DND-41 (cell line): ENCODE measurements at regions not wholly inside any gene's neighbourhood (a gene's known extent, or its start where the extent isn't known, plus 50 kb on each side); places are given as distances from the start of the nearest gene placed in this dataset.

Experiments used
- ATAC-seq: fragments of 200-7000 bp; cut with Tn5 transposase; 3 replicates; pipeline ENCODE4 v1.9.1; 2021; ENCODE audit warnings: low read depth; ENCODE audit not compliant: insufficient read depth
- DNase-seq: peaks from one replicate; pipeline ENCODE4 v3.0.0-alpha.2; 2020
- H2AFZ ChIP-seq: 2 replicates; pipeline ENCODE4 v1.6.0; 2012; ENCODE audit warnings: low read depth, low read length
- H3K27ac ChIP-seq: 2 replicates; pipeline ENCODE4 v1.5.1; 2012; ENCODE audit warnings: low read length, inconsistent platforms
- H3K27me3 ChIP-seq: fragments of 200-600 bp; sonication (generic); 2 replicates; pipeline ENCODE4 v1.6.0; 2012; ENCODE audit warnings: low read length, mild to moderate bottlenecking, inconsistent platforms; ENCODE audit not compliant: insufficient read depth, poor library complexity
- H3K36me3 ChIP-seq: 2 replicates; pipeline ENCODE4 v1.5.1; 2012; ENCODE audit warnings: low read length, inconsistent platforms; ENCODE audit not compliant: insufficient read depth
- H3K4me1 ChIP-seq: 2 replicates; pipeline ENCODE4 v1.5.1; 2012; ENCODE audit warnings: mild to moderate bottlenecking, low read length; ENCODE audit not compliant: insufficient read depth
- H3K4me2 ChIP-seq: 2 replicates; pipeline ENCODE4 v1.6.0; 2012; ENCODE audit warnings: mild to moderate bottlenecking, moderate library complexity, low read length, inconsistent platforms; ENCODE audit not compliant: insufficient read depth
- H3K4me3 ChIP-seq, 2 experiments: fragments of 200-600 bp in 1 of 2; shearing (Covaris generic) in 1 of 2; 2 replicates each; pipeline ENCODE4 v1.5.1; 2012 to 2016; ENCODE audit warnings: inconsistent platforms in 2 of 2, low read length in 2 of 2, mild to moderate bottlenecking in 2 of 2, low read depth in 1 of 2, moderate library complexity in 1 of 2
- H3K79me2 ChIP-seq: 2 replicates; pipeline ENCODE4 v1.6.0; 2012; ENCODE audit warnings: low read length, inconsistent platforms; ENCODE audit not compliant: insufficient read depth
- H3K9ac ChIP-seq: 2 replicates; pipeline ENCODE4 v1.6.0; 2012; ENCODE audit warnings: low read depth, mild to moderate bottlenecking, inconsistent platforms, low read length, moderate library complexity
- H3K9me3 ChIP-seq: 2 replicates; pipeline ENCODE4 v1.5.1; 2012; ENCODE audit warnings: low read length, moderate library complexity, mild to moderate bottlenecking, inconsistent platforms; ENCODE audit not compliant: insufficient read depth, severe bottlenecking
- H4K20me1 ChIP-seq: 2 replicates; pipeline ENCODE4 v1.6.0; 2012; ENCODE audit warnings: low read length; ENCODE audit not compliant: insufficient read depth
- EZH2 ChIP-seq: IDR thresholded peaks from 3 replicates; pipeline ENCODE4 v1.6.1; 2012; ENCODE audit warnings: borderline replicate concordance, low read depth, mild to moderate bottlenecking, moderate library complexity, low read length, inconsistent platforms; ENCODE audit not compliant: severe bottlenecking
- TF ChIP-seq, protein P1 (sequence below): IDR thresholded peaks from 2 replicates; pipeline ENCODE4 v1.5.1; 2012; ENCODE audit warnings: borderline replicate concordance, low read length, moderate library complexity, mild to moderate bottlenecking; ENCODE audit not compliant: poor library complexity, severe bottlenecking; ENCODE audit errors: extremely low read depth

DNA sequence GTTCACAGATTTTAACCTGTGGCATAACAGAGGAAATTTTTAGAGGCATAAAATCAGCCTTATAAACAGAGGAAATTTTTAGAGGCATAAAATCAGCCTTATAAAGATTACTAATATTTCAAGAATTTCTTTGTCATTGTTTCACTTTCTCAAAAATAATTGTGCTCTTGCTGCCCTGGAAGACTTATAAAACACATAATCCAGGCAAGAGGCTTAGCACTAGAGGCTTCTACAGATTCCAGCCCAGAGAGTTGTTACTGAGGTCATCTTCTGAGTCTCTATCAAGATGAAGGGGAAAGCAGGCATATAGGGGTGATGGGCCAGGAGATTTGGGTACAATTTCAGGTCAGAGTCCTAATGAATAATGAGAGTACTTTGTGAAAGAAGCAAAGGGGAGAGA, 85.7 kb downstream of the RFPL4B start:
- Histone ChIP-seq H3K9me3 (no peaks in the 10 kb centered on the region), H3K4me3 (no peak overlapping the region), H3K36me3 (no peaks in the 10 kb centered on the region), H3K9ac (no peak overlapping the region), H3K4me2 (no peak overlapping the region), H3K27ac (no peak overlapping the region), H3K79me2 (no peaks in the 10 kb centered on the region), H2AFZ (no peak overlapping the region), H3K27me3 (no peaks in the 10 kb centered on the region), H4K20me1 (no peaks in the 10 kb centered on the region), H3K4me1 (no peaks in the 10 kb centered on the region)
- DNase-seq (no peak), ATAC-seq (no peak)
- TF ChIP-seq EZH2: no peak
- TF ChIP-seq, protein P1, sequence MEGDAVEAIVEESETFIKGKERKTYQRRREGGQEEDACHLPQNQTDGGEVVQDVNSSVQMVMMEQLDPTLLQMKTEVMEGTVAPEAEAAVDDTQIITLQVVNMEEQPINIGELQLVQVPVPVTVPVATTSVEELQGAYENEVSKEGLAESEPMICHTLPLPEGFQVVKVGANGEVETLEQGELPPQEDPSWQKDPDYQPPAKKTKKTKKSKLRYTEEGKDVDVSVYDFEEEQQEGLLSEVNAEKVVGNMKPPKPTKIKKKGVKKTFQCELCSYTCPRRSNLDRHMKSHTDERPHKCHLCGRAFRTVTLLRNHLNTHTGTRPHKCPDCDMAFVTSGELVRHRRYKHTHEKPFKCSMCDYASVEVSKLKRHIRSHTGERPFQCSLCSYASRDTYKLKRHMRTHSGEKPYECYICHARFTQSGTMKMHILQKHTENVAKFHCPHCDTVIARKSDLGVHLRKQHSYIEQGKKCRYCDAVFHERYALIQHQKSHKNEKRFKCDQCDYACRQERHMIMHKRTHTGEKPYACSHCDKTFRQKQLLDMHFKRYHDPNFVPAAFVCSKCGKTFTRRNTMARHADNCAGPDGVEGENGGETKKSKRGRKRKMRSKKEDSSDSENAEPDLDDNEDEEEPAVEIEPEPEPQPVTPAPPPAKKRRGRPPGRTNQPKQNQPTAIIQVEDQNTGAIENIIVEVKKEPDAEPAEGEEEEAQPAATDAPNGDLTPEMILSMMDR: no peak

DNA sequence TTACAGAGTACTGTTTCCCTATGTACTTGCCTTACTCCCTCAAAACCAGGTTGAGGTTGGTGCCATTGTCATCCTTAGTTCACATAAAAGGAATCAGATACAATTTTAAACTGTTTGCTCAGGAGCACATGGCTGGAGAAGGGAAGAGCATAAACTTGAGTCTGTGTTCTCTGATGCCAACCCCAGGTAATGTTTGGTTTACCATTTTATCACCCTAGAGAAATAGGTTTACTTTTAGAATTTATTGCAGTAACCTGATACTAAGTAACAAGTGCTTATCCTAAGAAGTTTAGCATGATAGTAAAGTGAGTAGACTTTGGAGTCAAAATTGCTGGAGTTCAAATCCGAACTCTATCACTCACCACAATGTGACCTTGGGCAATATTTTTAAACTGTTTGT, 86.3 kb downstream of the RFPL4B start:
- no peaks in the 10 kb centered on the region for H4K20me1 ChIP-seq
- no peak for ATAC-seq
- H3K4me3 ChIP-seq: no peak overlapping the region
- no peaks in the 10 kb centered on the region for H3K9me3 ChIP-seq
- H3K36me3 ChIP-seq: no peaks in the 10 kb centered on the region
- no peak overlapping the region for H3K4me2 ChIP-seq
- no peak overlapping the region for H3K27ac ChIP-seq
- no peaks in the 10 kb centered on the region for H3K4me1 ChIP-seq
- H2AFZ ChIP-seq: no peak overlapping the region
- DNase-seq: no peak
- no peaks in the 10 kb centered on the region for H3K79me2 ChIP-seq
- no peak for TF ChIP-seq EZH2
- TF ChIP-seq, protein P1: no peak
- H3K9ac ChIP-seq: no peak overlapping the region
- no peaks in the 10 kb centered on the region for H3K27me3 ChIP-seq

DNA sequence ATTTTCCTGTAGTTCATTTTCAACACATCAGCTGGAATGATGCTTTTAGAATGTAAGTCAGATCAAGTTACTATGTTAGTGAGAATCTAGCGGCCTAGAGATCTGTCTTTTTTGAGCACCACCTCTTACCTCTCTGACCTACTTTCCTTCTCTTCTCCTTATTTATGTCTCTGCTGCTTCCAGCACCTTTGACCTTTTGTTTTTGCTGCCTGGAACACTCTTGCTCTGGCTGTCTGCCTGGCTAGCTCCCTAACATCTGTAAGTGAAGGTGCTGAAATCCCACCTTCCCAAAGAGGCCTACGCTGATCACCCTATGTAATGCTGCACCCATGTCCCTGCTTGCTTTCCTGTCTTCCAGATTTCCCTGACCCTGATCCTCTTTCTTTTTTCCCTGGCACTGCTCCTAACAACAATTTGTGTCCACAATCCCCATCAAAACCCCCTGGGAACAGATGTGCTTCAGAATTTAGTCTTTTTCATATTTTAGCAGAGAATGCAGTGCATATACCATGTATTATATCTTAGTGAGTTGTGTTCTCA, 87.8 kb downstream of the RFPL4B start:
- ATAC-seq (no peak), DNase-seq (no peak)
- no peak overlapping the region for H3K4me3 ChIP-seq
- no peak overlapping the region for H3K4me2 ChIP-seq
- H3K27ac ChIP-seq: no peak overlapping the region
- H3K27me3 ChIP-seq: no peaks in the 10 kb centered on the region
- H3K9ac ChIP-seq: no peak overlapping the region
- H4K20me1 ChIP-seq: no peaks in the 10 kb centered on the region
- no peaks in the 10 kb centered on the region for H3K36me3 ChIP-seq
- H3K79me2 ChIP-seq: no peaks in the 10 kb centered on the region
- TF ChIP-seq, protein P1: no peak
- no peak for TF ChIP-seq EZH2
- no peak overlapping the region for H2AFZ ChIP-seq
- H3K9me3 ChIP-seq: no peaks in the 10 kb centered on the region
- H3K4me1 ChIP-seq: no peaks in the 10 kb centered on the region

GRCh38 chr6:112437058-112437457, 89.9 kb downstream of the RFPL4B start:
- ATAC-seq (no peak), DNase-seq (no peak)
- Histone ChIP-seq H3K4me3 (no peak overlapping the region), H3K4me2 (no peak overlapping the region), H3K27ac (no peak overlapping the region), H3K27me3 (no peaks in the 10 kb centered on the region), H3K79me2 (no peaks in the 10 kb centered on the region), H3K4me1 (no peaks in the 10 kb centered on the region), H4K20me1 (no peaks in the 10 kb centered on the region), H3K36me3 (no peaks in the 10 kb centered on the region), H3K9ac (no peak overlapping the region), H2AFZ (no peak overlapping the region), H3K9me3 (no peaks in the 10 kb centered on the region)
- TF ChIP-seq, protein P1: no peak
- TF ChIP-seq EZH2: no peak
